Spinal cord (tissue), 9 donors: ENCODE measurements at regions not wholly inside any gene's neighbourhood (a gene's known extent, or its start where the extent isn't known, plus 50 kb on each side); places are given as distances from the start of the nearest gene placed in this dataset.

Experiments
- DNase-seq, 6 donors: peaks; one replicate each; pipeline versions ENCODE4 v3.0.0 to v3.0.0-alpha.2; 2013 to 2015; ENCODE audit warnings: low spot score in 6 of 6, low read depth in 4 of 6
- H3K27ac ChIP-seq: one replicate; pipeline ENCODE4 v1.5.1; 2013; ENCODE audit warnings: low read depth, low read length, control low read depth
- H3K27me3 ChIP-seq: one replicate; pipeline ENCODE4 v1.6.1; 2013; ENCODE audit warnings: low read length; ENCODE audit not compliant: control insufficient read depth, insufficient read depth
- H3K36me3 ChIP-seq: one replicate; pipeline ENCODE4 v1.6.1; 2013; ENCODE audit warnings: low read length; ENCODE audit not compliant: control insufficient read depth, insufficient read depth
- H3K4me1 ChIP-seq: one replicate; pipeline ENCODE4 v1.6.1; 2013; ENCODE audit warnings: low read length; ENCODE audit not compliant: control insufficient read depth, insufficient read depth
- H3K4me3 ChIP-seq: one replicate; pipeline ENCODE4 v1.5.1; 2013; ENCODE audit warnings: low read depth, low read length, control low read depth
- H3K9me3 ChIP-seq: one replicate; pipeline ENCODE4 v1.6.1; 2013; ENCODE audit warnings: low read length; ENCODE audit not compliant: control insufficient read depth, insufficient read depth
- WGBS: methylation state at CpG from one replicate; pipeline ENCODE4 v1.1.5; 2013; ENCODE audit warnings: missing lambda C conversion rate; ENCODE audit not compliant: insufficient coverage; 5-methylcytosine and 5-hydroxymethylcytosine counted together
- donor health status: healthy.

GRCh38 chr17:63138713-63139112 lies 172.7 kb downstream of the TANC2 start:
- no peaks in the 10 kb centered on the region for H3K4me1 ChIP-seq
- H3K9me3 ChIP-seq = no peaks in the 10 kb centered on the region
- 75% methylated on average over 1 of the region's 3 CpGs for WGBS
- no peaks in the 10 kb centered on the region for H3K27me3 ChIP-seq
- H3K36me3 ChIP-seq = no peaks in the 10 kb centered on the region
- no peak overlapping the region for H3K27ac ChIP-seq
- no peak for DNase-seq
- H3K4me3 ChIP-seq = no peak overlapping the region

GRCh38 chr17:63139356-63139755 lies 173.3 kb downstream of the TANC2 start:
- DNase-seq = no peak
- no peak overlapping the region for H3K4me3 ChIP-seq
- H3K9me3 ChIP-seq = no peaks in the 10 kb centered on the region
- H3K4me1 ChIP-seq = no peaks in the 10 kb centered on the region
- H3K27ac ChIP-seq = no peak overlapping the region
- H3K36me3 ChIP-seq = no peaks in the 10 kb centered on the region
- H3K27me3 ChIP-seq = no peaks in the 10 kb centered on the region
- 100% methylated on average over 2 of the region's 3 CpGs for WGBS

DNA sequence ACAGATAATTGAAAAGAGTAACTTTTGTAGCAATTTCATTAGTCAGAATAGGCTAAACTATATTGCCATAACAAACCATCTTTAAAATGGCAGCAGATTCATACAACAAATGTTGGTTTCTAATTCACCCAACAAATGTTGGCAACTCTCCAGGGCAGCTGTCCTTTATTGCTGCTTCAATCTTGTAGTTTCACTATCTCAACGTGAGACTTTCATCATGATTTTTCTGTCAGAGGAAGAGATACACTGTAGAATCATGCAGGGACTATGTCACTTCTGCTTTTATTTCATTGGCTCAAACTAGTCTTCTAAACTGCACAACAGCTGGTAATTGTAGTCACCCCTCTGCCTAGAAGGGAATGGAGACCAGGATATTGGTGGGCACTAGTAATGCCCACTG lies 174.2 kb downstream of the TANC2 start:
- Histone ChIP-seq H3K27ac (no peak overlapping the region), H3K4me1 (no peaks in the 10 kb centered on the region), H3K27me3 (no peaks in the 10 kb centered on the region), H3K4me3 (no peak overlapping the region), H3K9me3 (no peaks in the 10 kb centered on the region), H3K36me3 (no peaks in the 10 kb centered on the region)
- WGBS = no CpG with 5 or more reads among the region's 1 CpG
- DNase-seq = peak in 2 of 6 donors; percentile 37 to 64

DNA sequence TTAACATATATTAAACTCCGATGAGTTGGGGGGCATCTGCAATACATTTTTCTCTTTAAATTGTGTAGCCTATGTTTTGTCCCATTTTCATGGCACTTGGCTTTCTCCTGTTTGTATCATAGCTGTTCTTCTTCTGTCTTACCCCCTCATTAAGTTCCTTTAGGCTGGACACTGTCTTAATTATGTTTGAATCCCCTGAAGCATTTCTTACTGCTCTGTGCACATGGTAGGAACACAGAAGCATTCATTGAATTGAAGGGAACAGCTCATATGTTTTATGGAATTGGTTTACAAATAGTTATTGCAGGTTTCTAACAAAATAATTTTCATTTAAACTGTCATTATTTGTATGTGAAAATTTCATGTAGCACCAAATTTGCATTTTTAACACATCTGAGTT lies 176.8 kb downstream of the TANC2 start:
- H3K4me3 ChIP-seq = no peak overlapping the region
- no peaks in the 10 kb centered on the region for H3K9me3 ChIP-seq
- no peaks in the 10 kb centered on the region for H3K4me1 ChIP-seq
- no peak for DNase-seq
- H3K27me3 ChIP-seq = no peaks in the 10 kb centered on the region
- no CpG with 5 or more reads among the region's 1 CpG for WGBS
- H3K27ac ChIP-seq = no peak overlapping the region
- no peaks in the 10 kb centered on the region for H3K36me3 ChIP-seq

DNA sequence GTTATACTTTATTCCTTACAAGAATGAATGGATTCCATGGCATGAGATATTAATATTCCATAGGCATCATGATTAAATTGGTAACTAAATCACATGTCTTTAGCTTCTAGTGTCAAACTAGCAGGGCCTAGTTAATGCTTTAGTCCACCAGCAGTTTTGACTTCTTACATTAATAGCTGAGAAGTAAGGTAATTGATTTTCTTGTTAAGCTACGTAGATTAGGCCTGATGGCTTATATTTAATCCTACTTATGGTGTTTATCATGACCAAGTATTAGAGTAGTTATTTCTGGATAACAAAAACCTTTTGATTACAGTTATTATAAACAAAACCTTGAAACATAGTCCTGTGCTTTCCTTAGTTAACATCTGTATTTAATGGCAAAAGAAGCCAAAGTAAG lies 184.5 kb downstream of the TANC2 start:
- H3K4me1 ChIP-seq = no peaks in the 10 kb centered on the region
- no CpG with 5 or more reads among the region's 1 CpG for WGBS
- peak overlapping the region; percentile 89 for H3K27ac ChIP-seq
- DNase-seq = no peak
- no peaks in the 10 kb centered on the region for H3K9me3 ChIP-seq
- no peaks in the 10 kb centered on the region for H3K36me3 ChIP-seq
- H3K27me3 ChIP-seq = no peaks in the 10 kb centered on the region
- no peak overlapping the region for H3K4me3 ChIP-seq

- Histone ChIP-seq H3K9me3 (no peaks in the 10 kb centered on the region), H3K27ac (peak overlapping the region; percentile 89), H3K4me3 (no peak overlapping the region), H3K36me3 (no peaks in the 10 kb centered on the region), H3K4me1 (no peaks in the 10 kb centered on the region), H3K27me3 (no peaks in the 10 kb centered on the region)
- peak in 5 of 6 donors; percentile 23 to 82 (median 35) for DNase-seq
- 0% methylated on average over 2 of the region's 4 CpGs for WGBS
Measured at GRCh38 chr17:63150994-63151464, 185.0 kb downstream of the TANC2 start.

- H3K4me3 ChIP-seq = peak overlapping the region; percentile 16
- no peaks in the 10 kb centered on the region for H3K9me3 ChIP-seq
- H3K4me1 ChIP-seq = no peaks in the 10 kb centered on the region
- peak overlapping the region; percentile 89 for H3K27ac ChIP-seq
- H3K36me3 ChIP-seq = no peaks in the 10 kb centered on the region
- no CpG with 5 or more reads among the region's 4 CpGs for WGBS
- DNase-seq = peak; percentile 56 to 90 (median 72)
- no peaks in the 10 kb centered on the region for H3K27me3 ChIP-seq
Measured at GRCh38 chr17:63151941-63152523, 186.0 kb downstream of the TANC2 start.

GRCh38 chr17:63153488-63153887 lies 187.5 kb downstream of the TANC2 start:
- H3K27ac ChIP-seq = peak overlapping the region; percentile 89
- H3K4me1 ChIP-seq = no peaks in the 10 kb centered on the region
- DNase-seq = no peak
- no peaks in the 10 kb centered on the region for H3K27me3 ChIP-seq
- H3K4me3 ChIP-seq = no peak overlapping the region
- no peaks in the 10 kb centered on the region for H3K36me3 ChIP-seq
- no CpG with 5 or more reads among the region's 1 CpG for WGBS
- no peaks in the 10 kb centered on the region for H3K9me3 ChIP-seq

DNA sequence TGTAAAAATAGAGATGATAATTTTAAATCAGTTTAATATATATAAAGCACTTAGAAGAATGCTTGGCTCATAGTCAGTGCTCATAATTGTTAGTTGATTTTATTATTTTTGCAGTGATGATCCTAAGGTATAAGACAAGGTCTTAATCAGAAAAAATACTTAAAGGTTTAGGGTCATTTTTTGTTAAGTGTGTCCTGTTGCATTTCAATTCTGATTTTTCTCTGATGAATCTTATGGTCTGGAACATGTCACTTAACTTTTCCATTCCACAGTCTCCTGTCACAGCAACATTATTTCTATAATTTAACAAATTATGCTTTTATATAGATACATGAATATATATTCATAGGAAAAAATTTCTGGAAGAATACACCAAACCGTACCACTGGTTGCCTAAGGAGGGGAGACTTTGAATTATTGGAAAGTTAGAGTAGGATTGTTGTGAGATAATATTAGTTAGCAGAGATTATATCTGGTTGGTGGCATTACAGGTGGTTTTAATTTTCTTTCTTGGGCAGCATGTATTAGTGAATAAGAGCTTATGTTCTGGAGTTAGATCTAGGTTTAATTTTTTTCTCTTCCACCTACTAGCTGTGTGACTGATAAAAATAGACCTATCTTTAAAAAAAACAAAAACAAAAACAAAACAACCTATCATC lies 188.7 kb downstream of the TANC2 start:
- WGBS = no CpG with 5 or more reads among the region's 1 CpG
- Histone ChIP-seq H3K27ac (no peak overlapping the region), H3K27me3 (no peaks in the 10 kb centered on the region), H3K9me3 (no peaks in the 10 kb centered on the region), H3K4me3 (no peak overlapping the region), H3K4me1 (no peaks in the 10 kb centered on the region), H3K36me3 (no peaks in the 10 kb centered on the region)
- no peak for DNase-seq

DNA sequence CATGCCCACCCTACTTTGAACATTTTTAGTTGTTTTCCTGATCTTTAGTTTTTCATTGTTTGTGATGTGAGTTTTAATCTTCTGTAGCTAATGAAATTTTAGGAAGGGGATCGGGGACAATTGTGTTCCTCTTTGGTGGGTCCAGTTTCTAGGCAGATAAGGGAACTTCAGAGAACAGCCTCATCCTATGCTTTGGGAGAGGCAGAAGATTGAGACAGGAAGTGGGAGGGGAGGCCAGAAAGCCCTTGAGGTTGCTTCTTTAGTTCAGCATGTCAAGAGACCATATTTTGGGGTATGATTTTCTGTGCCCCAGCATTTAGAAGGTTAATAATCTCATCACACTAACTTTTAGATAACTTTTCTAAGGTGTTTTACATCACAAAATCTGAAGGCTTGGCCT lies 191.0 kb downstream of the TANC2 start:
- no peak for DNase-seq
- Histone ChIP-seq H3K4me3 (no peak overlapping the region), H3K36me3 (no peaks in the 10 kb centered on the region), H3K4me1 (no peaks in the 10 kb centered on the region), H3K27ac (no peak overlapping the region), H3K27me3 (no peaks in the 10 kb centered on the region), H3K9me3 (no peaks in the 10 kb centered on the region)
- WGBS = 88% methylated on average over 1 of the region's 1 CpG
